ENCODE measurements at regions not wholly inside any gene's neighbourhood (a gene's known extent, or its start where the extent isn't known, plus 50 kb on each side); places are given as distances from the start of the nearest gene placed in this dataset.

- TF ChIP-seq POLR2A (IDR thresholded peaks at IDR 0.05; ENCODE audit: low read depth, low read length) (no peak), CTCF (IDR thresholded peaks at IDR 0.05; ENCODE audit: extremely low read depth in 1 of 2, insufficient read depth in 1 of 2, low read depth in 1 of 2, low read length in 2 of 2) (no peak), FOS (IDR thresholded peaks at IDR 0.05; ENCODE audit: borderline replicate concordance, insufficient read depth, low read length) (no peak), EZH2 (IDR thresholded peaks at IDR 0.05; ENCODE audit: borderline replicate concordance, low read depth, low read length, severe bottlenecking) (no peak), POLR2AphosphoS5 (IDR thresholded peaks at IDR 0.05; ENCODE audit: insufficient read depth, low read depth, low read length) (no peak), MAX (IDR thresholded peaks at IDR 0.05; ENCODE audit: insufficient read depth, insufficient read length) (no peak), JUN (IDR thresholded peaks at IDR 0.05; ENCODE audit: borderline replicate concordance, insufficient read depth, insufficient read length, low read depth) (no peak), GATA2 (IDR thresholded peaks at IDR 0.05; ENCODE audit: insufficient read depth, insufficient read length, low read depth, low read length) (no peak), MYC (IDR thresholded peaks at IDR 0.05; ENCODE audit: low read depth, low read length) (no peak)
Observed at GRCh38 chr20:57910716-57911115, 200.9 kb upstream of the PMEPA1 start.
